ENCODE measurements at regions not wholly inside any gene's neighbourhood (a gene's known extent, or its start where the extent isn't known, plus 50 kb on each side); places are given as distances from the start of the nearest gene placed in this dataset.

GRCh38 chr12:87157791-87158190 lies 871.4 kb downstream of the C12orf50 start:
- DNase-seq (ENCODE audit: low read depth): peak; percentile 95

GRCh38 chr12:87155621-87156020 lies 873.6 kb downstream of the C12orf50 start:
- DNase-seq (ENCODE audit: low read depth): peak; percentile 84

GRCh38 chr12:87152841-87153528 lies 876.2 kb downstream of the C12orf50 start:
- DNase-seq (ENCODE audit: low read depth): no peak

- no peak for DNase-seq (ENCODE audit: low read depth)
Measured at GRCh38 chr12:87152075-87152474, 877.1 kb downstream of the C12orf50 start.

GRCh38 chr12:87150969-87151662 lies 878.1 kb downstream of the C12orf50 start:
- DNase-seq (ENCODE audit: low read depth): no peak

- no peak for DNase-seq (ENCODE audit: low read depth)
Measured at GRCh38 chr12:87142342-87142741, 886.2 kb upstream of the MGAT4C start.

GRCh38 chr12:87141091-87141490 lies 884.9 kb upstream of the MGAT4C start:
- DNase-seq (ENCODE audit: low read depth): no peak

- DNase-seq (ENCODE audit: low read depth): peak; percentile 18
Measured at GRCh38 chr12:87140262-87140661, 884.1 kb upstream of the MGAT4C start.

GRCh38 chr12:87137220-87137619 lies 881.0 kb upstream of the MGAT4C start:
- no peak for DNase-seq (ENCODE audit: low read depth)

GRCh38 chr12:87136330-87136976 lies 880.3 kb upstream of the MGAT4C start:
- DNase-seq (ENCODE audit: low read depth): no peak

GRCh38 chr12:87127272-87127671 lies 871.1 kb upstream of the MGAT4C start:
- peak; percentile 55 for DNase-seq (ENCODE audit: low read depth)

GRCh38 chr12:87121896-87122295 lies 865.7 kb upstream of the MGAT4C start:
- no peak for DNase-seq (ENCODE audit: low read depth)

- DNase-seq (ENCODE audit: low read depth): no peak
Measured at GRCh38 chr12:87120440-87120839, 864.2 kb upstream of the MGAT4C start.

GRCh38 chr12:87119713-87120112 lies 863.5 kb upstream of the MGAT4C start:
- no peak for DNase-seq (ENCODE audit: low read depth)

- no peak for DNase-seq (ENCODE audit: low read depth)
Measured at GRCh38 chr12:87117526-87117925, 861.3 kb upstream of the MGAT4C start.

- no peak for DNase-seq (ENCODE audit: low read depth)
Measured at GRCh38 chr12:87116780-87117179, 860.6 kb upstream of the MGAT4C start.

- peak; percentile 44 for DNase-seq (ENCODE audit: low read depth)
Measured at GRCh38 chr12:87112571-87113345, 856.6 kb upstream of the MGAT4C start.

- DNase-seq (ENCODE audit: low read depth): no peak
Measured at GRCh38 chr12:87107766-87108165, 851.6 kb upstream of the MGAT4C start.

GRCh38 chr12:87107270-87107669 lies 851.1 kb upstream of the MGAT4C start:
- no peak for DNase-seq (ENCODE audit: low read depth)

- DNase-seq (ENCODE audit: low read depth): no peak
Measured at GRCh38 chr12:87096082-87096585, 839.9 kb upstream of the MGAT4C start.

- peak; percentile 61 for DNase-seq (ENCODE audit: low read depth)
Measured at GRCh38 chr12:87094356-87094755, 838.2 kb upstream of the MGAT4C start.

- DNase-seq (ENCODE audit: low read depth): no peak
Measured at GRCh38 chr12:87092421-87092820, 836.2 kb upstream of the MGAT4C start.
